GM12891 (cell line): ENCODE measurements at regions not wholly inside any gene's neighbourhood (a gene's known extent, or its start where the extent isn't known, plus 50 kb on each side); places are given as distances from the start of the nearest gene placed in this dataset.

Experiments
- PAX5 ChIP-seq: IDR thresholded peaks from 2 replicates; pipeline ENCODE4 v1.6.1; 2011; ENCODE audit warnings: low read length, moderate library complexity, mild to moderate bottlenecking; ENCODE audit not compliant: insufficient read depth, severe bottlenecking
- POLR2A ChIP-seq: IDR thresholded peaks from 2 replicates; pipeline ENCODE4 v1.6.1; 2011; ENCODE audit warnings: low read depth, low read length, control low read depth
- POLR2AphosphoS5 ChIP-seq: IDR thresholded peaks from 2 replicates; pipeline ENCODE4 v1.6.1; 2011; ENCODE audit warnings: low read depth, low read length, control low read depth
- POU2F2 ChIP-seq: IDR thresholded peaks from 2 replicates; pipeline ENCODE4 v1.6.1; 2011; ENCODE audit warnings: low read depth, mild to moderate bottlenecking, control low read depth, low read length, moderate library complexity

DNA sequence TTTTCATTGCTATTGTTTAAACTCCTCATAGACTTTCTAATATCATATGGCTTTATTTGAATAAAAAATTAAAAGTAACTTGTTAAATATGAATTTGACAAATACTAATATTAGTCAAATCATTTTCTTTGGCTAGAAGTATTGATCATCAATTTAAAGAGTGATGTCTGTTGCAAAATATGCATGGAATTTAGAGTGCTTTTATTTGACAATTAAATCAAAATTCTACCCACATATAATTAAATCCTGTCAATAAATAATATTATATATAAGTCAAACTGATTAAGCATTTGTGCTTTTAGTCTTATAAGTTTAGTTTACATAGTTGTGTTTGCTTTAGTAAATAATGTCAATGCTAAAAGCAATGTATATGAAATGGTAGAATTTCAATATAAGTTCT is 318.6 kb upstream of the ROBO1 start:
- TF ChIP-seq POLR2A (no peak), POLR2AphosphoS5 (no peak), POU2F2 (no peak), PAX5 (no peak)
